ENCODE measurements at regions not wholly inside any gene's neighbourhood (a gene's known extent, or its start where the extent isn't known, plus 50 kb on each side); places are given as distances from the start of the nearest gene placed in this dataset.

GRCh38 chr1:56036479-56036878, 542.9 kb downstream of the PLPP3 start:
- TF ChIP-seq POLR2AphosphoS5 (IDR thresholded peaks at IDR 0.05; ENCODE audit: low read depth, low read length) (no peak), POLR2A (IDR thresholded peaks at IDR 0.05; ENCODE audit: low read depth, low read length) (no peak), TAF1 (IDR thresholded peaks at IDR 0.05; ENCODE audit: borderline replicate concordance, low read depth, low read length) (no peak)
